NCI-H748 (cell line): ENCODE measurements at regions not wholly inside any gene's neighbourhood (a gene's known extent, or its start where the extent isn't known, plus 50 kb on each side); places are given as distances from the start of the nearest gene placed in this dataset.
"Not testable (repeated sequence)": the region's sequence is repeated elsewhere in the genome, so short reads cannot be mapped to it uniquely, and the experiment has no call there.

Experiments used
- DNase-seq: peaks from one replicate; lab custom pipeline; 2025; ENCODE audit not compliant: unreplicated experiment; lab: John Stamatoyannopoulos, UW

GRCh38 chr3:102896851-102897621, 462.2 kb downstream of the ZPLD1 start:
- no peak for DNase-seq

GRCh38 chr3:102904629-102905028, 469.8 kb downstream of the ZPLD1 start:
- DNase-seq = no peak

GRCh38 chr3:102905811-102906210, 471.0 kb downstream of the ZPLD1 start:
- no peak for DNase-seq

- DNase-seq = no peak
Observed at GRCh38 chr3:102906818-102907217, 472.0 kb downstream of the ZPLD1 start.

GRCh38 chr3:102909904-102910303, 475.1 kb downstream of the ZPLD1 start:
- DNase-seq = no peak

- DNase-seq = peak; percentile 44
Observed at GRCh38 chr3:102916532-102916931, 481.7 kb downstream of the ZPLD1 start.

GRCh38 chr3:102926618-102927017, 491.8 kb downstream of the ZPLD1 start:
- DNase-seq = no peak

GRCh38 chr3:102933377-102933776, 498.6 kb downstream of the ZPLD1 start:
- DNase-seq = no peak

- DNase-seq = no peak
Observed at GRCh38 chr3:102936511-102937045, 501.8 kb downstream of the ZPLD1 start.

- DNase-seq = no peak
Observed at GRCh38 chr3:102941786-102942185, 507.0 kb downstream of the ZPLD1 start.

- DNase-seq = not testable (repeated sequence)
Observed at GRCh38 chr3:102946445-102946844, 511.6 kb downstream of the ZPLD1 start.

- no peak for DNase-seq
Observed at GRCh38 chr3:102972350-102972749, 537.5 kb downstream of the ZPLD1 start.

GRCh38 chr3:102974333-102974732, 539.5 kb downstream of the ZPLD1 start:
- no peak for DNase-seq

- DNase-seq = no peak
Observed at GRCh38 chr3:102979191-102979590, 544.4 kb downstream of the ZPLD1 start.

- DNase-seq = no peak
Observed at GRCh38 chr3:102979682-102980354, 545.0 kb downstream of the ZPLD1 start.

- DNase-seq = no peak
Observed at GRCh38 chr3:102980355-102980696, 545.5 kb downstream of the ZPLD1 start.

GRCh38 chr3:103002425-103003176, 567.8 kb downstream of the ZPLD1 start:
- DNase-seq = peak; percentile 25

- peak; percentile 48 for DNase-seq
Observed at GRCh38 chr3:103006526-103007183, 571.8 kb downstream of the ZPLD1 start.

- no peak for DNase-seq
Observed at GRCh38 chr3:103009609-103010008, 574.8 kb downstream of the ZPLD1 start.

GRCh38 chr3:103025880-103026279, 591.1 kb downstream of the ZPLD1 start:
- no peak for DNase-seq

GRCh38 chr3:103033841-103034240, 599.0 kb downstream of the ZPLD1 start:
- no peak for DNase-seq
